Heart left ventricle (tissue), 13 donors: ENCODE measurements at regions not wholly inside any gene's neighbourhood (a gene's known extent, or its start where the extent isn't known, plus 50 kb on each side); places are given as distances from the start of the nearest gene placed in this dataset.

Source experiments
- CTCF ChIP-seq, 12 donors: fragments of 200-600 bp; sonication (generic) in 4 of 12; IDR thresholded peaks; one replicate each; pipeline versions ENCODE4 v1.5.0 to v1.8.0; 2018 to 2022; ENCODE audit warnings: antibody characterized with exemption in 12 of 12, mild to moderate bottlenecking in 5 of 12
- POLR2A ChIP-seq, 2 donors: fragments of 450-650 bp; IDR thresholded peaks; one replicate each; pipeline ENCODE4 v1.6.1; 2017; ENCODE audit warnings: antibody characterized with exemption in 2 of 2, mild to moderate bottlenecking in 2 of 2, moderate library complexity in 2 of 2
- donor health status: ischemic (EF 13 %, LVEDD 7.1; RV severe dilation, severe dysfunction).
- donor health status: DM: no; HTN: yes; CAD: no.
- donor health status: DM: no; HTN: no; CAD: no.
- donor health status: ischemic (EF 25% LVEDD 6.9; RV normal size, moderate dysfunction).
- donor health status: ischemic (EF 25% LVEDD 5.7; RV mildly dilated, moderate dysfunction).
- donor health status: ischemic (EF 35%, LVEDD 5.7; RV mildly dilated, moderate dysfunction).
- donor health status: nonischemic (EF 11% LVEDD 7.7; RV severe dilation, severe dysfunction).
- donor health status: DM: yes; HTN: yes; CAD: no.
- donor health status: PGD.
- donor health status: ischemic (EF 29% LVEDD 5.4; RV normal size, mild dysfunction).
- donor health status: nonischemic (EF 23%, LVEDD 6.1; RV moderate dilation, normal function).

GRCh38 chr6:14406614-14407331 lies 289.2 kb downstream of the CD83 start:
- TF ChIP-seq CTCF (IDR thresholded peaks at IDR 0.05): no peak
- TF ChIP-seq POLR2A (IDR thresholded peaks at IDR 0.05): no peak
